A673 (cell line): ENCODE measurements at regions not wholly inside any gene's neighbourhood (a gene's known extent, or its start where the extent isn't known, plus 50 kb on each side); places are given as distances from the start of the nearest gene placed in this dataset.

Source experiments
- EZH2 ChIP-seq: fragments of 200-600 bp; sonication (generic); IDR thresholded peaks from 2 replicates; pipeline ENCODE4 v1.6.1; 2017; ENCODE audit warnings: borderline replicate concordance, low read depth, mild to moderate bottlenecking, mixed read lengths, antibody characterized with exemption, low read length; ENCODE audit not compliant: poor library complexity, severe bottlenecking
- TF ChIP-seq, protein P1 (sequence below): fragments of 300-800, 200-600 bp; sonication (generic); conservative IDR thresholded peaks from 2 replicates; pipeline ENCODE4 v1.5.1; 2017; ENCODE audit warnings: low read depth, mild to moderate bottlenecking, antibody characterized with exemption, low read length, moderate library complexity, mixed read lengths

DNA sequence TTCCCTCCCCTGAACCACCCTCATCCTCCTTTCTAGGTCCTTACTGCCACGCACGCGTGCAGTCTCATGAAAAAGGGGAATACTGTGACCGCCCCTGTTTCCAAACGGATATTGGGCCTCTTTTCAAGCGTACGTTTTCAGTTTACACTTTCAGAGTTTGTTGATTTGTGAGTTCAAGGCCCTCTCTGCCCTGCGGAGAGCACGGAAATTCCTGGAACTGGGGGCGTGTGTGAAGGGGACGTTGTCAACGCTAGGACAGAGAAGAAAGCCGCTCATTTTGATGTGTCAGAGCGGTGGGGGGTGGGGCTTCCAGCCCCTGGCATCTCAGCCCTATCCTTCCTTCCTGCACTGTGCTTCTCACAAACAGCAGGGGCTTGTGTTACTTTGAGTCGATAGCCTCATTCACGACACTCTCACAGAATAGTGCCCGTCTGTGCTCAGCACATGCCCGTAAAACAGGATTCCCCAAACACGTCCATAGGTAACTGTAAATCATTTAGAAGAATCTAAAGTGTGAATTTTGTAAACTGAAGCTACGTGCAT, 137.6 kb upstream of the PEG3 start:
- TF ChIP-seq, protein P1, sequence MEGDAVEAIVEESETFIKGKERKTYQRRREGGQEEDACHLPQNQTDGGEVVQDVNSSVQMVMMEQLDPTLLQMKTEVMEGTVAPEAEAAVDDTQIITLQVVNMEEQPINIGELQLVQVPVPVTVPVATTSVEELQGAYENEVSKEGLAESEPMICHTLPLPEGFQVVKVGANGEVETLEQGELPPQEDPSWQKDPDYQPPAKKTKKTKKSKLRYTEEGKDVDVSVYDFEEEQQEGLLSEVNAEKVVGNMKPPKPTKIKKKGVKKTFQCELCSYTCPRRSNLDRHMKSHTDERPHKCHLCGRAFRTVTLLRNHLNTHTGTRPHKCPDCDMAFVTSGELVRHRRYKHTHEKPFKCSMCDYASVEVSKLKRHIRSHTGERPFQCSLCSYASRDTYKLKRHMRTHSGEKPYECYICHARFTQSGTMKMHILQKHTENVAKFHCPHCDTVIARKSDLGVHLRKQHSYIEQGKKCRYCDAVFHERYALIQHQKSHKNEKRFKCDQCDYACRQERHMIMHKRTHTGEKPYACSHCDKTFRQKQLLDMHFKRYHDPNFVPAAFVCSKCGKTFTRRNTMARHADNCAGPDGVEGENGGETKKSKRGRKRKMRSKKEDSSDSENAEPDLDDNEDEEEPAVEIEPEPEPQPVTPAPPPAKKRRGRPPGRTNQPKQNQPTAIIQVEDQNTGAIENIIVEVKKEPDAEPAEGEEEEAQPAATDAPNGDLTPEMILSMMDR: no peak
- TF ChIP-seq EZH2: no peak
